ENCODE measurements at regions not wholly inside any gene's neighbourhood (a gene's known extent, or its start where the extent isn't known, plus 50 kb on each side); places are given as distances from the start of the nearest gene placed in this dataset.

DNA sequence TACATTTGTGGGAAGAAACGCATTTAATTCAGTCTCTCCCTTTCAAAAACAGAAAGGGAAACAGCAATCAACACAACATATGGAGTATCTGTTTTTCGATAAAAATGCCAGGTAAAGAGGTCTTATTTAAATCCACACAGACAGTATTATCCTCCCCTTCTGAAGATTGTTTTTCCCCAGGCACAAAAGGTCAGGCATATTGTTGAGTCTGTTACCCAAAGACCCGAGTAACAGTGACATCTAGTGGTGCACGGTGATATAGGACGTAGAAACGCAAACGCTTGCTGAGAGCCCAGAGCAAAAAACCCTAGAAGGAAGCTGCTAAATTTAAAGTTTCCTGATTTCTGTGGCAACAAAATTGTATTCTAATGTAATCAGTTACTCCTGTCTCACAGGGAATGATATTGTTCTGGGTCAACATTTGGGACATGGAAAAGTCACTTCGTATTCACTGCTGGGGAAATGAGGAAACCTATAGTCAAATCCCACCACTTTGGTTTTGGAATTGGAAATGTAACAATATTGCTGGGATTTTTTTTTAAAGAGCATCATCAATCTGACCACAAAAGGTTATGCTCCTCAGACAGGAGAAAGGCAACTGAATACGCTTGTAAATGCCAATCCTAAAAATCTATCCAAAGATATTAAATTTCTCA lies 312.7 kb upstream of the CCDC54 start:
- H3K4me1 ChIP-seq (ENCODE audit: control insufficient read depth in 2 of 2, insufficient read depth in 2 of 2, low read length in 2 of 2): no peaks in the 10 kb centered on the region
- H3K9me3 ChIP-seq (ENCODE audit: control insufficient read depth in 2 of 2, low read length in 2 of 2): no peaks in the 10 kb centered on the region
- no peak overlapping the region for H3K4me3 ChIP-seq (ENCODE audit: low read length in 2 of 2)
- H3K36me3 ChIP-seq (ENCODE audit: control insufficient read depth in 2 of 2, insufficient read depth in 2 of 2, low read length in 2 of 2): no peaks in the 10 kb centered on the region
- no peaks in the 10 kb centered on the region for H3K27me3 ChIP-seq (ENCODE audit: control insufficient read depth in 2 of 2, insufficient read depth in 2 of 2, low read length in 2 of 2)
- no peak overlapping the region for H3K9ac ChIP-seq (ENCODE audit: low read depth in 1 of 2, low read length in 2 of 2)
- no peak overlapping the region for H3K27ac ChIP-seq (ENCODE audit: low read depth in 2 of 2, low read length in 2 of 2)

- H3K4me3 ChIP-seq (ENCODE audit: low read length in 2 of 2): no peak overlapping the region
- H3K9me3 ChIP-seq (ENCODE audit: control insufficient read depth in 2 of 2, low read length in 2 of 2): no peaks in the 10 kb centered on the region
- no peaks in the 10 kb centered on the region for H3K36me3 ChIP-seq (ENCODE audit: control insufficient read depth in 2 of 2, insufficient read depth in 2 of 2, low read length in 2 of 2)
- no peak overlapping the region for H3K27ac ChIP-seq (ENCODE audit: low read depth in 2 of 2, low read length in 2 of 2)
- no peaks in the 10 kb centered on the region for H3K4me1 ChIP-seq (ENCODE audit: control insufficient read depth in 2 of 2, insufficient read depth in 2 of 2, low read length in 2 of 2)
- no peaks in the 10 kb centered on the region for H3K27me3 ChIP-seq (ENCODE audit: control insufficient read depth in 2 of 2, insufficient read depth in 2 of 2, low read length in 2 of 2)
- no peak overlapping the region for H3K9ac ChIP-seq (ENCODE audit: low read depth in 1 of 2, low read length in 2 of 2)
Observed at GRCh38 chr3:107065094-107065861, 312.0 kb upstream of the CCDC54 start.

DNA sequence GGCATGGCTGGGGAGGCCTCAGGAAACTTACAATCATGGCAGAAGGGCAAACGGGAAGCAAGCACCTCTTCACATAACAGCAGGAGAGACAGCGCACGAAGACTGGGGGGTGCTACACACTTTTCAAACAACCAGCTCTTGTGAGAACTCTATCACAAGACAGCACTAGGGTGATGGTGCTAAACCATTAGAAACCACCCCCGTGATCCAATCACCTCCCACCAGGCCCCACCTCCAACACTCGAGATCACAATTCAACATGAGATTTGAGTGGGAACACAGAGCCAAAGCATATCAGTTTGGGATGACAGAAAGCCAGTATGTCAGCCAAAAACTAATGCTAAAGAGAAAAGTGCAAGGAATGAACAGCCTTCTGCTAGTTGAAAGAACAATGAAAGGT lies 309.8 kb upstream of the CCDC54 start:
- Histone ChIP-seq H3K9ac (ENCODE audit: low read depth in 1 of 2, low read length in 2 of 2) (no peak overlapping the region), H3K4me3 (ENCODE audit: low read length in 2 of 2) (no peak overlapping the region), H3K4me1 (ENCODE audit: control insufficient read depth in 2 of 2, insufficient read depth in 2 of 2, low read length in 2 of 2) (no peaks in the 10 kb centered on the region), H3K9me3 (ENCODE audit: control insufficient read depth in 2 of 2, low read length in 2 of 2) (no peaks in the 10 kb centered on the region), H3K27ac (ENCODE audit: low read depth in 2 of 2, low read length in 2 of 2) (no peak overlapping the region), H3K27me3 (ENCODE audit: control insufficient read depth in 2 of 2, insufficient read depth in 2 of 2, low read length in 2 of 2) (no peaks in the 10 kb centered on the region), H3K36me3 (ENCODE audit: control insufficient read depth in 2 of 2, insufficient read depth in 2 of 2, low read length in 2 of 2) (no peaks in the 10 kb centered on the region)

- no peaks in the 10 kb centered on the region for H3K27me3 ChIP-seq (ENCODE audit: control insufficient read depth in 2 of 2, insufficient read depth in 2 of 2, low read length in 2 of 2)
- no peak overlapping the region for H3K4me3 ChIP-seq (ENCODE audit: low read length in 2 of 2)
- H3K4me1 ChIP-seq (ENCODE audit: control insufficient read depth in 2 of 2, insufficient read depth in 2 of 2, low read length in 2 of 2): no peaks in the 10 kb centered on the region
- no peaks in the 10 kb centered on the region for H3K9me3 ChIP-seq (ENCODE audit: control insufficient read depth in 2 of 2, low read length in 2 of 2)
- H3K36me3 ChIP-seq (ENCODE audit: control insufficient read depth in 2 of 2, insufficient read depth in 2 of 2, low read length in 2 of 2): no peaks in the 10 kb centered on the region
- H3K27ac ChIP-seq (ENCODE audit: low read depth in 2 of 2, low read length in 2 of 2): no peak overlapping the region
- no peak overlapping the region for H3K9ac ChIP-seq (ENCODE audit: low read depth in 1 of 2, low read length in 2 of 2)
Observed at GRCh38 chr3:107068980-107069379, 308.3 kb upstream of the CCDC54 start.

- Histone ChIP-seq H3K4me1 (ENCODE audit: control insufficient read depth in 2 of 2, insufficient read depth in 2 of 2, low read length in 2 of 2) (no peaks in the 10 kb centered on the region), H3K36me3 (ENCODE audit: control insufficient read depth in 2 of 2, insufficient read depth in 2 of 2, low read length in 2 of 2) (no peaks in the 10 kb centered on the region), H3K27ac (ENCODE audit: low read depth in 2 of 2, low read length in 2 of 2) (no peak overlapping the region), H3K9me3 (ENCODE audit: control insufficient read depth in 2 of 2, low read length in 2 of 2) (no peaks in the 10 kb centered on the region), H3K9ac (ENCODE audit: low read depth in 1 of 2, low read length in 2 of 2) (no peak overlapping the region), H3K27me3 (ENCODE audit: control insufficient read depth in 2 of 2, insufficient read depth in 2 of 2, low read length in 2 of 2) (no peaks in the 10 kb centered on the region), H3K4me3 (ENCODE audit: low read length in 2 of 2) (no peak overlapping the region)
Observed at GRCh38 chr3:107076946-107077345, 300.3 kb upstream of the CCDC54 start.

GRCh38 chr3:107077391-107077790 lies 299.8 kb upstream of the CCDC54 start:
- H3K9me3 ChIP-seq (ENCODE audit: control insufficient read depth in 2 of 2, low read length in 2 of 2): no peaks in the 10 kb centered on the region
- no peaks in the 10 kb centered on the region for H3K4me1 ChIP-seq (ENCODE audit: control insufficient read depth in 2 of 2, insufficient read depth in 2 of 2, low read length in 2 of 2)
- H3K4me3 ChIP-seq (ENCODE audit: low read length in 2 of 2): no peak overlapping the region
- no peak overlapping the region for H3K27ac ChIP-seq (ENCODE audit: low read depth in 2 of 2, low read length in 2 of 2)
- H3K27me3 ChIP-seq (ENCODE audit: control insufficient read depth in 2 of 2, insufficient read depth in 2 of 2, low read length in 2 of 2): no peaks in the 10 kb centered on the region
- no peaks in the 10 kb centered on the region for H3K36me3 ChIP-seq (ENCODE audit: control insufficient read depth in 2 of 2, insufficient read depth in 2 of 2, low read length in 2 of 2)
- H3K9ac ChIP-seq (ENCODE audit: low read depth in 1 of 2, low read length in 2 of 2): no peak overlapping the region

- Histone ChIP-seq H3K9ac (ENCODE audit: low read depth in 1 of 2, low read length in 2 of 2) (no peak overlapping the region), H3K4me3 (ENCODE audit: low read length in 2 of 2) (no peak overlapping the region), H3K9me3 (ENCODE audit: control insufficient read depth in 2 of 2, low read length in 2 of 2) (no peaks in the 10 kb centered on the region), H3K27ac (ENCODE audit: low read depth in 2 of 2, low read length in 2 of 2) (no peak overlapping the region), H3K27me3 (ENCODE audit: control insufficient read depth in 2 of 2, insufficient read depth in 2 of 2, low read length in 2 of 2) (no peaks in the 10 kb centered on the region), H3K36me3 (ENCODE audit: control insufficient read depth in 2 of 2, insufficient read depth in 2 of 2, low read length in 2 of 2) (no peaks in the 10 kb centered on the region), H3K4me1 (ENCODE audit: control insufficient read depth in 2 of 2, insufficient read depth in 2 of 2, low read length in 2 of 2) (no peaks in the 10 kb centered on the region)
Observed at GRCh38 chr3:107082527-107082926, 294.7 kb upstream of the CCDC54 start.

GRCh38 chr3:107085261-107085660 lies 292.0 kb upstream of the CCDC54 start:
- no peaks in the 10 kb centered on the region for H3K27me3 ChIP-seq (ENCODE audit: control insufficient read depth in 2 of 2, insufficient read depth in 2 of 2, low read length in 2 of 2)
- no peaks in the 10 kb centered on the region for H3K36me3 ChIP-seq (ENCODE audit: control insufficient read depth in 2 of 2, insufficient read depth in 2 of 2, low read length in 2 of 2)
- no peak overlapping the region for H3K9ac ChIP-seq (ENCODE audit: low read depth in 1 of 2, low read length in 2 of 2)
- H3K4me3 ChIP-seq (ENCODE audit: low read length in 2 of 2): no peak overlapping the region
- no peak overlapping the region for H3K27ac ChIP-seq (ENCODE audit: low read depth in 2 of 2, low read length in 2 of 2)
- H3K4me1 ChIP-seq (ENCODE audit: control insufficient read depth in 2 of 2, insufficient read depth in 2 of 2, low read length in 2 of 2): no peaks in the 10 kb centered on the region
- H3K9me3 ChIP-seq (ENCODE audit: control insufficient read depth in 2 of 2, low read length in 2 of 2): no peaks in the 10 kb centered on the region

GRCh38 chr3:107092121-107092520 lies 285.1 kb upstream of the CCDC54 start:
- Histone ChIP-seq H3K4me1 (ENCODE audit: control insufficient read depth in 2 of 2, insufficient read depth in 2 of 2, low read length in 2 of 2) (no peaks in the 10 kb centered on the region), H3K27me3 (ENCODE audit: control insufficient read depth in 2 of 2, insufficient read depth in 2 of 2, low read length in 2 of 2) (no peaks in the 10 kb centered on the region), H3K9ac (ENCODE audit: low read depth in 1 of 2, low read length in 2 of 2) (no peak overlapping the region), H3K4me3 (ENCODE audit: low read length in 2 of 2) (no peak overlapping the region), H3K9me3 (ENCODE audit: control insufficient read depth in 2 of 2, low read length in 2 of 2) (no peaks in the 10 kb centered on the region), H3K27ac (ENCODE audit: low read depth in 2 of 2, low read length in 2 of 2) (no peak overlapping the region), H3K36me3 (ENCODE audit: control insufficient read depth in 2 of 2, insufficient read depth in 2 of 2, low read length in 2 of 2) (no peaks in the 10 kb centered on the region)

DNA sequence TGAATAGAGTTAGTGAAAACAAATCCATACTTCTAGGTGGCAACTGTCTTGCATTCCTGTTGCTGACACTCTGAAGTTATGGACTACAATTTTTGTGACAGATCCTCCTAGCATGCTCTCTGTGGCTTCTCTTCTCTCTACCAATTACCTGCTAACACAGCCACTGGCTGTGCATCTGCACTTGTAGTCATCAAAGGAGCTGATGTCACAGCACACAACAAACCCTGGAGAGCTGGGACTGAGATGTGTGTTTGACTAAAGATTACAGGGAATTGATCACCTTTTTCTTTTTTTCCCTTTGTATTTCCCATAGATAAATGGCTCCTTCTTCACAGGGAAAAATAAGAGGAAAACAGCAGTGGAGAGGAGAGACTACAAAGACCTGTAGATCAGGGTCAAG lies 278.4 kb upstream of the CCDC54 start:
- H3K9me3 ChIP-seq (ENCODE audit: control insufficient read depth in 2 of 2, low read length in 2 of 2): no peaks in the 10 kb centered on the region
- no peaks in the 10 kb centered on the region for H3K36me3 ChIP-seq (ENCODE audit: control insufficient read depth in 2 of 2, insufficient read depth in 2 of 2, low read length in 2 of 2)
- H3K4me1 ChIP-seq (ENCODE audit: control insufficient read depth in 2 of 2, insufficient read depth in 2 of 2, low read length in 2 of 2): no peaks in the 10 kb centered on the region
- H3K4me3 ChIP-seq (ENCODE audit: low read length in 2 of 2): no peak overlapping the region
- H3K9ac ChIP-seq (ENCODE audit: low read depth in 1 of 2, low read length in 2 of 2): no peak overlapping the region
- H3K27me3 ChIP-seq (ENCODE audit: control insufficient read depth in 2 of 2, insufficient read depth in 2 of 2, low read length in 2 of 2): no peaks in the 10 kb centered on the region
- no peak overlapping the region for H3K27ac ChIP-seq (ENCODE audit: low read depth in 2 of 2, low read length in 2 of 2)
